ENCODE measurements at regions not wholly inside any gene's neighbourhood (a gene's known extent, or its start where the extent isn't known, plus 50 kb on each side); places are given as distances from the start of the nearest gene placed in this dataset.

DNA sequence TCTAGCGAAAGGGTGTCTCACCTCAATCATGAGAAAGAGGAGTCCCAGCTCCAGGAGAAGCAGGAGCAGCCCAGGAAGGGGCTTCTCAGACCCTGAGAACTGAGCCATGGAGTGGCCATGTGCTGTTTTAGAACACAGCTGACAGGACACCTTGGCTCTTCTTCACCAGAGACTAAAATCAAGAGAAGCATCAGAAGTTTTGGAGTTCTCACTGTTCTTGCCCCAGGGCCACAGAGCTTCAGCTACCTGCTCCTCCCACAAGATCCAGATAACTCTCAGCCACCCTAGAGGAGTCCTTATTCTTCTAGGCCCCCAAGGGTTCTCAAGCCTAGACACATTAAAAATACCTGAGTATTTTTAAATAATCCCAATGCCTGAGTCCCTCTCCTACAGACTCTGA lies 99.6 kb upstream of the ATP8B1 start:
- DNase-seq: no peak
- Mint-ChIP-seq H3K4me1 (ENCODE audit: low read depth, unreplicated experiment) (peaks cover 7% of the 10 kb centered on the region), H3K27me3 (ENCODE audit: unreplicated experiment) (no peaks in the 10 kb centered on the region), H3K36me3 (ENCODE audit: unreplicated experiment) (no peaks in the 10 kb centered on the region), H3K27ac (ENCODE audit: unreplicated experiment) (no peak overlapping the region), H3K4me3 (ENCODE audit: unreplicated experiment) (no peak overlapping the region), H3K9me3 (ENCODE audit: unreplicated experiment) (peaks cover 2% of the 10 kb centered on the region)
- TF ChIP-seq, protein P1, sequence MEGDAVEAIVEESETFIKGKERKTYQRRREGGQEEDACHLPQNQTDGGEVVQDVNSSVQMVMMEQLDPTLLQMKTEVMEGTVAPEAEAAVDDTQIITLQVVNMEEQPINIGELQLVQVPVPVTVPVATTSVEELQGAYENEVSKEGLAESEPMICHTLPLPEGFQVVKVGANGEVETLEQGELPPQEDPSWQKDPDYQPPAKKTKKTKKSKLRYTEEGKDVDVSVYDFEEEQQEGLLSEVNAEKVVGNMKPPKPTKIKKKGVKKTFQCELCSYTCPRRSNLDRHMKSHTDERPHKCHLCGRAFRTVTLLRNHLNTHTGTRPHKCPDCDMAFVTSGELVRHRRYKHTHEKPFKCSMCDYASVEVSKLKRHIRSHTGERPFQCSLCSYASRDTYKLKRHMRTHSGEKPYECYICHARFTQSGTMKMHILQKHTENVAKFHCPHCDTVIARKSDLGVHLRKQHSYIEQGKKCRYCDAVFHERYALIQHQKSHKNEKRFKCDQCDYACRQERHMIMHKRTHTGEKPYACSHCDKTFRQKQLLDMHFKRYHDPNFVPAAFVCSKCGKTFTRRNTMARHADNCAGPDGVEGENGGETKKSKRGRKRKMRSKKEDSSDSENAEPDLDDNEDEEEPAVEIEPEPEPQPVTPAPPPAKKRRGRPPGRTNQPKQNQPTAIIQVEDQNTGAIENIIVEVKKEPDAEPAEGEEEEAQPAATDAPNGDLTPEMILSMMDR (IDR thresholded peaks at IDR 0.05; ENCODE audit: partially characterized antibody, unreplicated experiment): no peak

DNA sequence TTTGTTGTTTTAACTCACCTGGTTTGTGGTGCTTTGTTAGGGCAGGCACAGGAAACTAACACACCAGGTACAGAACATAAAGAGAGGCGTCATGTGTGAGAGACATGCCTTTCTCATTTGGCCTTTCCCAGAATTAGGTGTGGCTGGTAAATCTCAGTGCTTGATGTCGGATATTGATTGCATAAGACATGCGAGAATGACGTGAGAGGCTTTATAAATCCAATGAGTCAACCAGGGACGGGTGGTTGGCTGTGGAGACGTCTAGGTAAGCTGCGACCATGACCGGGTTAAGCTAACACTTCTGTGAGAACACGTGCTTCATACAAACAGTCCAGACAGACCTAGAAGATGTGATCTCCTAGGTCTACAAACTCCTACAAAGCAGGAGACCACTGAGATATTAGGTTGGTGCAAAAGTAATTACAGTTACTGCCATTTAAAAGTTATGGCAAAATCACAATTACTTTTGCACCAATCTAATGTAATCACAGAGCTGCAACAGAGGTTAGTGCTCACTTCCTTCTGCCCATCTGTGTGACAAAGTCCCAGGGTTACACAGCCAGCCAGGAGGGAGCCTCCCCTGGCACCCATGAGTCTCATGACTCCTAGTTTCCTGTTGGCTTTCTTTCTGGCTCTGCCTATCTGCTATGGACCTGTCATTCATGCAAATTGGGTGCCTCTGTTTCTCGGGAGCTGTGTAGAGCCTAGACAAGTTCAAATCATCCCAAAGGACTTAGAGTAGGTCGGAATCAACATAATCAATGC lies 98.9 kb upstream of the ATP8B1 start:
- Mint-ChIP-seq H3K27me3 (ENCODE audit: unreplicated experiment) (no peaks in the 10 kb centered on the region), H3K9me3 (ENCODE audit: unreplicated experiment) (peaks cover 2% of the 10 kb centered on the region), H3K27ac (ENCODE audit: unreplicated experiment) (no peak overlapping the region), H3K4me3 (ENCODE audit: unreplicated experiment) (no peak overlapping the region), H3K4me1 (ENCODE audit: low read depth, unreplicated experiment) (peaks cover 7% of the 10 kb centered on the region), H3K36me3 (ENCODE audit: unreplicated experiment) (no peaks in the 10 kb centered on the region)
- TF ChIP-seq, protein P1 (IDR thresholded peaks at IDR 0.05; ENCODE audit: partially characterized antibody, unreplicated experiment): no peak
- DNase-seq: no peak

DNA sequence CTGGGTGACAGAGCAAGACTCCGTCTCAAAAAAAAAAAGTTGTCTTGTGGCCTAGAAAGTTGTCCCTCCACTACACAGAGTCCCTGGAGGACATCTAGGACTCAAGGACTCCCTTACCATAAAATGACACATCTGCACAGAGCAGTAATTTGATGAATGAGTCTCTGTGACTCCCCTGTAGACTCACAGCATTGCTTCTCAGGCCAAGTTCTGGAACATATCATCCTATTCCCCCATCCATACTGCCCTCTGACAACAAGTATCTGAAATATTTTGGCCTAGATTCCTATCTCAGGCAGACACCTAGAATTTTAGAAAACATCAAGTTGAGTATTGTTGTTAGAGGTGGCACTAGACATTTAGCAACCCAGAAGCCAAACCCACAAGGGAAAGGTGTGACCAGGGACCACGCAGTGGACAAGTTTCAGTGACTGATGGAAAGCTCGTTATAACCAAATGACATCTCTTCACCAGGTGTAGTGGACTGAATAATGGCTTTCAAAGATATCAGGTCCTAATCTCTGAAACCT lies 97.9 kb upstream of the ATP8B1 start:
- H3K27me3 Mint-ChIP-seq (ENCODE audit: unreplicated experiment): no peaks in the 10 kb centered on the region
- peaks cover 7% of the 10 kb centered on the region for H3K4me1 Mint-ChIP-seq (ENCODE audit: low read depth, unreplicated experiment)
- peaks cover 2% of the 10 kb centered on the region for H3K9me3 Mint-ChIP-seq (ENCODE audit: unreplicated experiment)
- H3K4me3 Mint-ChIP-seq (ENCODE audit: unreplicated experiment): no peak overlapping the region
- no peak overlapping the region for H3K27ac Mint-ChIP-seq (ENCODE audit: unreplicated experiment)
- H3K36me3 Mint-ChIP-seq (ENCODE audit: unreplicated experiment): no peaks in the 10 kb centered on the region
- DNase-seq: no peak
- TF ChIP-seq, protein P1 (IDR thresholded peaks at IDR 0.05; ENCODE audit: partially characterized antibody, unreplicated experiment): no peak

DNA sequence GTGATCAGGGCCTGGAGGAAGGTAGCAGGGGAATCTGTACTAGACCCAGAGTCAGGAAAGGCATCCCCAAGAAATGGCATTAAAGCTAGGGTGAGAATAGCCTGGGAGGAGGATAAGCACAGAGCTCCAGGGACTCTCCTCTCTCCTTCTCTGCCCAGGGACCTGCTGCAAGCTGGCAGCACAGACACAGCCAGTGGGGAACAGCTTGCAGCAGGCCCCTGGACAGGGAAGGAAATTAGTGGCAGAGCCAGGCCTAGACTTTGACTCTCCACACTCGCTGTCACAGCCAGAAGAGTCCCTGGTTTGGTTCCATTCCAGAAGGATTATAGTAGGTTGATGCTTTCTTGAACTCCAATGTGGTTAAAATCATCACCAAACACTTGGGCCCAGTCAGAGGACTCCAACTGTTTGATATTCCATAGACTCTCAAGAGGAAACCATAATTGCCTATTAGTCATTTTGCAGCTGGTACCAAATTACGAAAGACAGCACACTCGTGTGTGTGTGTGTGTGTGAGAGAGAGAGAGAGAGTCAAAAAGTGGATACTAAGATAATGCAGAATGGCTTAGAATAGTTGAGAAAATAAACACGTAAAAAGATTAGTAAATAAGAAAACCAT lies 95.5 kb upstream of the ATP8B1 start:
- DNase-seq: peak; percentile 40
- H3K36me3 Mint-ChIP-seq (ENCODE audit: unreplicated experiment): no peaks in the 10 kb centered on the region
- H3K4me3 Mint-ChIP-seq (ENCODE audit: unreplicated experiment): no peak overlapping the region
- H3K27me3 Mint-ChIP-seq (ENCODE audit: unreplicated experiment): no peaks in the 10 kb centered on the region
- H3K9me3 Mint-ChIP-seq (ENCODE audit: unreplicated experiment): peaks cover 2% of the 10 kb centered on the region
- peaks cover 7% of the 10 kb centered on the region for H3K4me1 Mint-ChIP-seq (ENCODE audit: low read depth, unreplicated experiment)
- peak overlapping the region; percentile 0 for H3K27ac Mint-ChIP-seq (ENCODE audit: unreplicated experiment)
- TF ChIP-seq, protein P1 (IDR thresholded peaks at IDR 0.05; ENCODE audit: partially characterized antibody, unreplicated experiment): no peak

DNA sequence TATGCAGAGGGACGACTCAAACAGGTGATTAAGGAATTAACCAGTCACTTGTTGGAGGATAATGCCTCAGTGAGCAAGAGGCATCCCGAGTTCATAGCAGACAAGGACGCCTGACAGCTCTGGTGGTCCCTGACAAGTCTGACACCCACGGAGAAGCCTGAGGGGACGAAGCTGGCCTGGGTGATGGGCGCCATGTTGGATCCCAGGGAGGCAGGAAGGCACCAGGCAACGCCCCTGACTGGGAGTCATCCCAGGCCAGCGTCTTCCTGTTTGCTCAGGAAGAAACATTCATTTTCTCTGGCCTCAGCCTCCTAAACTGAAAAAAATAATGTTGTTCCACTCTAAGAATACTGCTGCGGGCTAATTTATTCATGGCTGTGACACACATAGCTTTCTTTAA lies 92.1 kb upstream of the ATP8B1 start:
- H3K4me1 Mint-ChIP-seq (ENCODE audit: low read depth, unreplicated experiment): peaks cover 7% of the 10 kb centered on the region
- peaks cover 6% of the 10 kb centered on the region for H3K9me3 Mint-ChIP-seq (ENCODE audit: unreplicated experiment)
- H3K27me3 Mint-ChIP-seq (ENCODE audit: unreplicated experiment): no peaks in the 10 kb centered on the region
- H3K27ac Mint-ChIP-seq (ENCODE audit: unreplicated experiment): no peak overlapping the region
- no peak overlapping the region for H3K4me3 Mint-ChIP-seq (ENCODE audit: unreplicated experiment)
- TF ChIP-seq, protein P1 (IDR thresholded peaks at IDR 0.05; ENCODE audit: partially characterized antibody, unreplicated experiment): no peak
- DNase-seq: no peak
- H3K36me3 Mint-ChIP-seq (ENCODE audit: unreplicated experiment): peaks cover 3% of the 10 kb centered on the region

All from glutamatergic neuron (in vitro differentiated cells).